Thoracic aorta (tissue), 2 donors: ENCODE measurements at regions not wholly inside any gene's neighbourhood (a gene's known extent, or its start where the extent isn't known, plus 50 kb on each side); places are given as distances from the start of the nearest gene placed in this dataset.

Experiments used
- ATAC-seq: fragments of 150-250 bp; one replicate; pipeline ENCODE4 v1.8.0; 2017; ENCODE audit warnings: low read depth; ENCODE audit not compliant: insufficient number of reproducible peaks, low FRiP score
- DNase-seq: peaks from one replicate; pipeline ENCODE4 v3.0.0-alpha.2; 2020; ENCODE audit warnings: low spot score
- H3K27ac ChIP-seq, 2 donors: fragments of 200-600 bp; sonication (generic); 1 replicate in 1 of 2; 2 replicates in 1 of 2; pipeline ENCODE4 v1.5.1; 2016; ENCODE audit warnings: mild to moderate bottlenecking in 2 of 2, moderate library complexity in 2 of 2
- H3K27me3 ChIP-seq: fragments of 200-600 bp; sonication (generic); replicated peaks from 2 replicates; pipeline ENCODE4 v1.6.0; 2016; ENCODE audit warnings: mild to moderate bottlenecking; ENCODE audit not compliant: insufficient read depth
- H3K36me3 ChIP-seq: fragments of 200-600 bp; sonication (generic); one replicate; pipeline ENCODE4 v1.5.1; 2016
- H3K4me1 ChIP-seq, 2 donors: fragments of 200-600 bp; sonication (generic); 1 replicate in 1 of 2; 2 replicates in 1 of 2; pipeline versions ENCODE4 v1.5.1 to v1.6.0; 2016; ENCODE audit warnings: low read depth in 2 of 2, mild to moderate bottlenecking in 1 of 2; ENCODE audit not compliant: control insufficient read depth in 1 of 2
- H3K4me3 ChIP-seq: fragments of 200-600 bp; sonication (generic); 2 replicates; pipeline ENCODE4 v1.5.1; 2016; ENCODE audit warnings: mild to moderate bottlenecking
- H3K9me3 ChIP-seq: fragments of 200-600 bp; sonication (generic); 2 replicates; pipeline ENCODE4 v1.5.1; 2016
- CTCF ChIP-seq: fragments of 200-600 bp; sonication (generic); IDR thresholded peaks from one replicate; pipeline ENCODE4 v1.5.1; 2019; ENCODE audit warnings: antibody characterized with exemption

GRCh38 chr3:21062831-21063294, 688.1 kb downstream of the ZNF385D start:
- ATAC-seq (no peak), DNase-seq (no peak)
- TF ChIP-seq CTCF: no peak
- H3K4me1 ChIP-seq: peaks cover 0 to 11% of the 10 kb centered on the region in 2 donors
- H3K4me3 ChIP-seq: no peak overlapping the region
- no peaks in the 10 kb centered on the region for H3K36me3 ChIP-seq
- H3K27me3 ChIP-seq: no peaks in the 10 kb centered on the region
- no peak overlapping the region for H3K27ac ChIP-seq
- H3K9me3 ChIP-seq: no peaks in the 10 kb centered on the region

- peaks cover 0 to 11% of the 10 kb centered on the region in 2 donors for H3K4me1 ChIP-seq
- no peak for TF ChIP-seq CTCF
- no peak overlapping the region for H3K4me3 ChIP-seq
- DNase-seq: no peak
- ATAC-seq: no peak
- no peaks in the 10 kb centered on the region for H3K9me3 ChIP-seq
- H3K27me3 ChIP-seq: no peaks in the 10 kb centered on the region
- no peak overlapping the region for H3K27ac ChIP-seq
- H3K36me3 ChIP-seq: no peaks in the 10 kb centered on the region
Observed at GRCh38 chr3:21059404-21059803, 691.6 kb downstream of the ZNF385D start.

GRCh38 chr3:21056293-21056692, 694.7 kb downstream of the ZNF385D start:
- DNase-seq: no peak
- no peaks in the 10 kb centered on the region for H3K9me3 ChIP-seq
- H3K36me3 ChIP-seq: no peaks in the 10 kb centered on the region
- no peaks in the 10 kb centered on the region for H3K27me3 ChIP-seq
- H3K4me1 ChIP-seq: peaks cover 0 to 11% of the 10 kb centered on the region in 2 donors
- H3K27ac ChIP-seq: no peak overlapping the region
- TF ChIP-seq CTCF: no peak
- no peak overlapping the region for H3K4me3 ChIP-seq
- no peak for ATAC-seq

- Histone ChIP-seq H3K27ac (no peak overlapping the region), H3K4me3 (no peak overlapping the region), H3K27me3 (no peaks in the 10 kb centered on the region), H3K36me3 (no peaks in the 10 kb centered on the region), H3K4me1 (peaks cover 0 to 10% of the 10 kb centered on the region in 2 donors), H3K9me3 (no peaks in the 10 kb centered on the region)
- no peak for TF ChIP-seq CTCF
- DNase-seq (no peak), ATAC-seq (no peak)
Observed at GRCh38 chr3:21055015-21055414, 696.0 kb downstream of the ZNF385D start.

GRCh38 chr3:21054064-21054463, 696.9 kb downstream of the ZNF385D start:
- H3K27me3 ChIP-seq: no peaks in the 10 kb centered on the region
- DNase-seq (no peak), ATAC-seq (no peak)
- H3K4me3 ChIP-seq: no peak overlapping the region
- TF ChIP-seq CTCF: no peak
- no peaks in the 10 kb centered on the region for H3K9me3 ChIP-seq
- no peak overlapping the region for H3K27ac ChIP-seq
- no peaks in the 10 kb centered on the region for H3K36me3 ChIP-seq
- peaks cover 0 to under 1% of the 10 kb centered on the region in 2 donors for H3K4me1 ChIP-seq
